ENCODE measurements at regions not wholly inside any gene's neighbourhood (a gene's known extent, or its start where the extent isn't known, plus 50 kb on each side); places are given as distances from the start of the nearest gene placed in this dataset.

GRCh38 chr4:174036576-174036975 lies 246.9 kb downstream of the FBXO8 start:
- peak overlapping the region in 2 of 3 experiments; percentile 27 to 47; a peak in 2 of 7 replicates for H3K27ac Mint-ChIP-seq

More at GRCh38 chr4:174036576-174036975, 246.9 kb downstream of the FBXO8 start:
- Histone ChIP-seq H3K23ac (ENCODE audit: insufficient read length, low read depth, low read length) (no peak overlapping the region), H2BK12ac (ENCODE audit: insufficient read length, low read depth, low read length) (no peak overlapping the region), H4K20me1 (ENCODE audit: control insufficient read depth, insufficient read depth, insufficient read length) (no peaks in the 10 kb centered on the region), H3K18ac (ENCODE audit: insufficient read length, low read depth, low read length) (no peak overlapping the region), H4K5ac (ENCODE audit: insufficient read length, low read depth, low read length) (no peak overlapping the region), H3K27me3 (ENCODE audit: insufficient read depth, low read length) (no peaks in the 10 kb centered on the region), H3K79me1 (ENCODE audit: insufficient read depth, low read depth, low read length, poor library complexity, severe bottlenecking) (no peaks in the 10 kb centered on the region), H3K4ac (ENCODE audit: low read depth, low read length) (no peak overlapping the region), H4K91ac (ENCODE audit: insufficient read length, low read depth, low read length) (no peak overlapping the region), H3K27ac (ENCODE audit: insufficient read length, low read depth, low read length) (no peak overlapping the region), H3T11ph (ENCODE audit: low read length) (no peak overlapping the region), H4K8ac (replicated peaks; ENCODE audit: insufficient read length, low read depth, low read length) (no peak overlapping the region), H2AK5ac (ENCODE audit: insufficient read length, low read length) (no peak overlapping the region), H3K79me2 (ENCODE audit: insufficient read depth, low read length) (no peaks in the 10 kb centered on the region), H3K14ac (ENCODE audit: insufficient read depth, low read length) (no peak overlapping the region), H3K4me2 (ENCODE audit: insufficient read depth, insufficient read length, low read length) (no peak overlapping the region), H3K9me3 (ENCODE audit: control insufficient read depth, low read depth, low read length) (no peaks in the 10 kb centered on the region), H2BK120ac (ENCODE audit: low read depth, low read length, poor library complexity, severe bottlenecking) (no peak overlapping the region), H3K9ac (ENCODE audit: extremely low read depth, insufficient read length, low read length) (no peak overlapping the region), H3K4me1 (ENCODE audit: insufficient read depth, low read length) (peaks cover 1% of the 10 kb centered on the region; the same call in 1 of the 2 replicates), H3K23me2 (ENCODE audit: insufficient read length, low read depth, low read length, poor library complexity, severe bottlenecking) (no peaks in the 10 kb centered on the region), H2BK5ac (ENCODE audit: insufficient read length, low read length) (no peak overlapping the region), H3K56ac (ENCODE audit: insufficient read length, low read depth, low read length) (no peak overlapping the region), H2BK20ac (ENCODE audit: low read depth, low read length, poor library complexity, severe bottlenecking) (no peak overlapping the region), H2AFZ (ENCODE audit: low read length) (no peak overlapping the region), H2BK15ac (ENCODE audit: low read depth, low read length) (no peak overlapping the region)
- no peak for TF ChIP-seq CTCF (conservative IDR thresholded peaks at IDR 0.05)
- WGBS (ENCODE audit: extremely low coverage, insufficient read length, low lambda C conversion rate) = no CpG with 5 or more reads among the region's 4 CpGs
- no peak for DNase-seq
- H3K4me3 Mint-ChIP-seq = no peak overlapping the region
- peaks cover 8% of the 10 kb centered on the region for H3K27me3 Mint-ChIP-seq (ENCODE audit: low read depth)
- H3K4me1 Mint-ChIP-seq = peaks cover 18 to 33% of the 10 kb centered on the region in 2 experiments
- H3K36me3 Mint-ChIP-seq (ENCODE audit: insufficient read depth in 1 of 3, low read depth in 3 of 3) = no peaks in the 10 kb centered on the region
- no peaks in the 10 kb centered on the region for H3K9me3 Mint-ChIP-seq
